ENCODE measurements at regions not wholly inside any gene's neighbourhood (a gene's known extent, or its start where the extent isn't known, plus 50 kb on each side); places are given as distances from the start of the nearest gene placed in this dataset.

- 0% methylated on average over 3 of the region's 3 CpGs for WGBS (ENCODE audit: insufficient coverage, low coverage, missing lambda C conversion rate)
- no peak overlapping the region for H3K9ac ChIP-seq (ENCODE audit: insufficient read depth in 1 of 2, low read depth in 2 of 2, low read length in 2 of 2)
- no peaks in the 10 kb centered on the region for H3K79me2 ChIP-seq (ENCODE audit: control insufficient read depth, insufficient read depth, low read length)
- no peaks in the 10 kb centered on the region for H3K9me3 ChIP-seq (replicated peaks; ENCODE audit: control insufficient read depth, insufficient read depth, low read depth, low read length)
- ChIA-PET CTCF (ENCODE audit: low intra/inter-chr PET ratio) (no interaction called here), POLR2A (no interaction called here)
- H3K27ac ChIP-seq (ENCODE audit: extremely low read depth, low read depth, low read length) = no peak overlapping the region
- H3K9me1 ChIP-seq (ENCODE audit: control insufficient read depth, insufficient read depth, low read length) = no peaks in the 10 kb centered on the region
- H4K20me1 ChIP-seq (replicated peaks; ENCODE audit: control insufficient read depth, insufficient read depth, low read length) = no peaks in the 10 kb centered on the region
- BruUV-seq (replicated peaks) = no TSS peak
- no peak overlapping the region for H3K4me2 ChIP-seq (ENCODE audit: insufficient read depth, low read length)
- H2AFZ ChIP-seq (ENCODE audit: low read depth, low read length) = no peak overlapping the region
- in situ Hi-C loops (cut with MboI) = no loop called here
- H3K4me1 ChIP-seq (replicated peaks in 1 of 2; ENCODE audit: control insufficient read depth in 2 of 2, insufficient read depth in 2 of 2, low read length in 2 of 2) = no peaks in the 10 kb centered on the region
- no peak for ATAC-seq
- intact Hi-C loops (cut with micrococcal nuclease) = no loop called here
- FAIRE-seq = no peak
- no peak overlapping the region for H3K4me3 ChIP-seq
- H3K36me3 ChIP-seq (ENCODE audit: control insufficient read depth, insufficient read depth, low read length) = no peaks in the 10 kb centered on the region
- no peak for DNase-seq (ENCODE audit: extremely low read depth in 1 of 4, low spot score in 3 of 4)
- no peaks in the 10 kb centered on the region for H3K27me3 ChIP-seq (ENCODE audit: control insufficient read depth in 2 of 2, insufficient read depth in 2 of 2, low read length in 2 of 2)
- TF ChIP-seq HEY1 (CRISPR knock-in tag; IDR thresholded peaks at IDR 0.05; ENCODE audit: borderline replicate concordance) (no peak), NCOR1 (IDR thresholded peaks at IDR 0.05) (no peak), ZSCAN29 (IDR thresholded peaks at IDR 0.05) (no peak), HMGN3 (IDR thresholded peaks at IDR 0.05; ENCODE audit: borderline replicate concordance, extremely low read depth, insufficient read length, low read depth, low read length) (no peak), RFX7 (CRISPR knock-in tag; IDR thresholded peaks at IDR 0.05) (no peak), C11orf30 (IDR thresholded peaks at IDR 0.05; ENCODE audit: low read depth) (peak; percentile 43; the same call in 1 of the 2 replicates), SMAD3 (CRISPR knock-in tag; conservative IDR thresholded peaks at IDR 0.05) (no peak), NCOA2 (IDR thresholded peaks at IDR 0.05; ENCODE audit: partially characterized antibody in 2 of 2) (no peak), ZNF282 (CRISPR knock-in tag; IDR thresholded peaks at IDR 0.05) (no peak), KAT2B (IDR thresholded peaks at IDR 0.05; ENCODE audit: low read depth, low read length) (no peak), TRIM28 (IDR thresholded peaks at IDR 0.05) (no peak), GABPB2 (CRISPR knock-in tag; conservative IDR thresholded peaks at IDR 0.05) (no peak), KLF16 (IDR thresholded peaks at IDR 0.05) (no peak), AFF1 (IDR thresholded peaks at IDR 0.05; ENCODE audit: low read depth in 1 of 2, partially characterized antibody in 2 of 2) (no peak)
- TF ChIP-seq, protein P1, sequence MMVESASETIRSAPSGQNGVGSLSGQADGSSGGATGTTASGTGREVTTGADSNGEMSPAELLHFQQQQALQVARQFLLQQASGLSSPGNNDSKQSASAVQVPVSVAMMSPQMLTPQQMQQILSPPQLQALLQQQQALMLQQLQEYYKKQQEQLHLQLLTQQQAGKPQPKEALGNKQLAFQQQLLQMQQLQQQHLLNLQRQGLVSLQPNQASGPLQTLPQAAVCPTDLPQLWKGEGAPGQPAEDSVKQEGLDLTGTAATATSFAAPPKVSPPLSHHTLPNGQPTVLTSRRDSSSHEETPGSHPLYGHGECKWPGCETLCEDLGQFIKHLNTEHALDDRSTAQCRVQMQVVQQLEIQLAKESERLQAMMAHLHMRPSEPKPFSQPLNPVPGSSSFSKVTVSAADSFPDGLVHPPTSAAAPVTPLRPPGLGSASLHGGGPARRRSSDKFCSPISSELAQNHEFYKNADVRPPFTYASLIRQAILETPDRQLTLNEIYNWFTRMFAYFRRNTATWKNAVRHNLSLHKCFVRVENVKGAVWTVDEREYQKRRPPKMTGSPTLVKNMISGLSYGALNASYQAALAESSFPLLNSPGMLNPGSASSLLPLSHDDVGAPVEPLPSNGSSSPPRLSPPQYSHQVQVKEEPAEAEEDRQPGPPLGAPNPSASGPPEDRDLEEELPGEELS (CRISPR knock-in tag; IDR thresholded peaks at IDR 0.05; ENCODE audit: borderline replicate concordance) = no peak
- TF ChIP-seq, protein P2, sequence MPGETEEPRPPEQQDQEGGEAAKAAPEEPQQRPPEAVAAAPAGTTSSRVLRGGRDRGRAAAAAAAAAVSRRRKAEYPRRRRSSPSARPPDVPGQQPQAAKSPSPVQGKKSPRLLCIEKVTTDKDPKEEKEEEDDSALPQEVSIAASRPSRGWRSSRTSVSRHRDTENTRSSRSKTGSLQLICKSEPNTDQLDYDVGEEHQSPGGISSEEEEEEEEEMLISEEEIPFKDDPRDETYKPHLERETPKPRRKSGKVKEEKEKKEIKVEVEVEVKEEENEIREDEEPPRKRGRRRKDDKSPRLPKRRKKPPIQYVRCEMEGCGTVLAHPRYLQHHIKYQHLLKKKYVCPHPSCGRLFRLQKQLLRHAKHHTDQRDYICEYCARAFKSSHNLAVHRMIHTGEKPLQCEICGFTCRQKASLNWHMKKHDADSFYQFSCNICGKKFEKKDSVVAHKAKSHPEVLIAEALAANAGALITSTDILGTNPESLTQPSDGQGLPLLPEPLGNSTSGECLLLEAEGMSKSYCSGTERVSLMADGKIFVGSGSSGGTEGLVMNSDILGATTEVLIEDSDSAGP (CRISPR knock-in tag; IDR thresholded peaks at IDR 0.05) = no peak
- TF ChIP-seq, protein P3, sequence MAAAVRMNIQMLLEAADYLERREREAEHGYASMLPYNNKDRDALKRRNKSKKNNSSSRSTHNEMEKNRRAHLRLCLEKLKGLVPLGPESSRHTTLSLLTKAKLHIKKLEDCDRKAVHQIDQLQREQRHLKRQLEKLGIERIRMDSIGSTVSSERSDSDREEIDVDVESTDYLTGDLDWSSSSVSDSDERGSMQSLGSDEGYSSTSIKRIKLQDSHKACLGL (CRISPR knock-in tag; IDR thresholded peaks at IDR 0.05; ENCODE audit: borderline replicate concordance, poor library complexity, severe bottlenecking) = no peak
Measured at GRCh38 chr14:53336729-53337128, 183.6 kb upstream of the DDHD1 start.
